Panc1 (cell line): ENCODE measurements at regions not wholly inside any gene's neighbourhood (a gene's known extent, or its start where the extent isn't known, plus 50 kb on each side); places are given as distances from the start of the nearest gene placed in this dataset.

Source experiments
- ATAC-seq: fragments of 200-7000 bp; cut with Tn5 transposase; 2 replicates; pipeline ENCODE4 v1.9.1; 2020; ENCODE audit warnings: mild to moderate bottlenecking, moderate library complexity
- BruUV-seq: library from RNA; stranded (reverse); fragments of 400-500 nt; replicated peaks from 2 replicates; lab custom pipeline; 2021; lab: Mats Ljungman, UMichigan
- CTCF ChIA-PET: fragments of 300-600 bp; sonication (Branson Sonifier 250); formaldehyde crosslinking; loops from one replicate; lab custom pipeline; 2022; ENCODE audit warnings: antibody characterized with exemption; lab: Charles Lee
- POLR2A ChIA-PET: fragments of 300-600 bp; sonication (Branson Sonifier 250); formaldehyde crosslinking; loops from one replicate; lab custom pipeline; 2022; ENCODE audit warnings: antibody characterized with exemption; lab: Charles Lee
- DNase-seq: peaks from one replicate; pipeline ENCODE4 v3.0.0-alpha.2; 2010; ENCODE audit warnings: low read depth, low spot score
- H3K27ac ChIP-seq: 2 replicates; pipeline ENCODE4 v1.5.1; 2011; ENCODE audit warnings: mild to moderate bottlenecking, low read length, inconsistent platforms
- H3K27me3 ChIP-seq: fragments of 200-500 bp; sonication (Bioruptor generic); 2 replicates; pipeline ENCODE4 v1.6.0; 2014; ENCODE audit warnings: low read length, inconsistent platforms; ENCODE audit not compliant: control insufficient read depth, insufficient read depth
- H3K36me3 ChIP-seq: fragments of 200-500 bp; sonication (Bioruptor generic); 2 replicates; pipeline ENCODE4 v1.5.1; 2014; ENCODE audit warnings: inconsistent platforms, mild to moderate bottlenecking, low read length, moderate library complexity; ENCODE audit not compliant: control insufficient read depth, insufficient read depth
- H3K4me1 ChIP-seq: 2 replicates; pipeline ENCODE4 v1.5.1; 2011; ENCODE audit warnings: inconsistent platforms, mild to moderate bottlenecking, low read length, moderate library complexity; ENCODE audit not compliant: control insufficient read depth, insufficient read depth
- H3K4me3 ChIP-seq, 2 experiments: 2 replicates each; pipeline ENCODE4 v1.5.1; 2011 to 2012; ENCODE audit warnings: low read depth in 2 of 2, low read length in 2 of 2, mild to moderate bottlenecking in 2 of 2, inconsistent platforms in 1 of 2, moderate library complexity in 1 of 2
- H3K9me3 ChIP-seq: fragments of 200-500 bp; sonication (Bioruptor generic); 2 replicates; pipeline ENCODE4 v1.5.1; 2014; ENCODE audit warnings: low read depth, mild to moderate bottlenecking, inconsistent platforms, low read length, moderate library complexity; ENCODE audit not compliant: control insufficient read depth, insufficient read depth
- CTCF ChIP-seq: fragments of 450-650 bp; IDR thresholded peaks from 2 replicates; pipeline ENCODE4 v1.5.1; 2017; ENCODE audit warnings: mild to moderate bottlenecking
- POLR2AphosphoS5 ChIP-seq: IDR thresholded peaks from 2 replicates; pipeline ENCODE4 v1.6.1; 2012; ENCODE audit warnings: mild to moderate bottlenecking, low read depth, low read length, moderate library complexity
- REST ChIP-seq, 2 experiments: IDR thresholded peaks; 2 replicates each; pipeline ENCODE4 v1.6.1; 2011 to 2012; ENCODE audit warnings: low read depth in 2 of 2, control low read depth in 1 of 2, low read length in 1 of 2, mild to moderate bottlenecking in 1 of 2, moderate library complexity in 1 of 2; ENCODE audit not compliant: insufficient read depth in 1 of 2
- SIN3A ChIP-seq: IDR thresholded peaks from 2 replicates; pipeline ENCODE4 v1.6.1; 2012; ENCODE audit warnings: low read depth, mild to moderate bottlenecking, low read length, moderate library complexity, borderline replicate concordance; ENCODE audit not compliant: insufficient read depth
- TCF7L2 ChIP-seq: IDR thresholded peaks from 2 replicates; pipeline ENCODE4 v1.6.1; 2011; ENCODE audit warnings: mild to moderate bottlenecking, low read depth, low read length, inconsistent platforms
- in situ Hi-C: cut with HindIII; loops from 2 replicates; pipeline ENCODE4 v1.10.0; 2016; ENCODE audit warnings: low sequenced_read_pairs, low pct_unique_long_range_greater_than_20kb
- intact Hi-C: fragments of 100-400 bp; cut with micrococcal nuclease; formaldehyde crosslinking; loops from one replicate; pipeline ENCODE4 v1.10.0; 2022; ENCODE audit not compliant: unreplicated experiment

- Histone ChIP-seq H3K4me3 (no peak overlapping the region), H3K4me1 (no peaks in the 10 kb centered on the region), H3K27me3 (peaks cover 3% of the 10 kb centered on the region; the same call in 1 of the 2 replicates), H3K27ac (no peak overlapping the region), H3K9me3 (no peaks in the 10 kb centered on the region), H3K36me3 (no peaks in the 10 kb centered on the region)
- peak; percentile 56 for DNase-seq
- ChIA-PET POLR2A (interaction anchor here (0.7 kb wide), 1 partner anchor 59 kb away, joined by 3 read pairs; no protein-coding TSS in a partner anchor), CTCF (interaction anchor here (0.5 to 0.7 kb wide), 3 partner anchors 16 to 1879 kb away, joined by 3 to 6 read pairs (median 3); no protein-coding TSS in a partner anchor)
- TF ChIP-seq CTCF (peak; percentile 91), REST (IDR thresholded peaks at IDR 0.05; ENCODE audit: insufficient read depth in 1 of 2, low read depth in 2 of 2, low read length in 1 of 2) (no peak)
- intact Hi-C loops, result loop anchor here (5.0 kb wide), 2 partner anchors 97 to 697 kb away; partner anchors contain the start of gene RAD51D
- ATAC-seq, result peak; percentile 82
- no TSS peak for BruUV-seq
- in situ Hi-C loops, result no loop called here
Observed at GRCh38 chr17:34420254-34420766, 57.3 kb upstream of the CCL1 start.

GRCh38 chr17:34416116-34416515, 53.1 kb upstream of the CCL1 start:
- no peak for ATAC-seq
- BruUV-seq, result no TSS peak
- CTCF ChIA-PET, result no interaction called here
- in situ Hi-C loops (no loop called here), intact Hi-C loops (no loop called here)
- no peaks in the 10 kb centered on the region; the same call in 1 of the 2 replicates for H3K27me3 ChIP-seq
- H3K4me3 ChIP-seq, result no peak overlapping the region
- DNase-seq, result no peak
- POLR2A ChIA-PET, result no interaction called here
- no peaks in the 10 kb centered on the region for H3K4me1 ChIP-seq
- H3K36me3 ChIP-seq, result no peaks in the 10 kb centered on the region
- H3K9me3 ChIP-seq, result no peaks in the 10 kb centered on the region
- no peak for TF ChIP-seq TCF7L2
- no peak for TF ChIP-seq POLR2AphosphoS5
- TF ChIP-seq SIN3A, result no peak
- no peak for TF ChIP-seq REST (IDR thresholded peaks at IDR 0.05; ENCODE audit: insufficient read depth in 1 of 2, low read depth in 2 of 2, low read length in 1 of 2)
- TF ChIP-seq CTCF, result no peak
- H3K27ac ChIP-seq, result no peak overlapping the region
